ENCODE measurements at regions not wholly inside any gene's neighbourhood (a gene's known extent, or its start where the extent isn't known, plus 50 kb on each side); places are given as distances from the start of the nearest gene placed in this dataset.

DNA sequence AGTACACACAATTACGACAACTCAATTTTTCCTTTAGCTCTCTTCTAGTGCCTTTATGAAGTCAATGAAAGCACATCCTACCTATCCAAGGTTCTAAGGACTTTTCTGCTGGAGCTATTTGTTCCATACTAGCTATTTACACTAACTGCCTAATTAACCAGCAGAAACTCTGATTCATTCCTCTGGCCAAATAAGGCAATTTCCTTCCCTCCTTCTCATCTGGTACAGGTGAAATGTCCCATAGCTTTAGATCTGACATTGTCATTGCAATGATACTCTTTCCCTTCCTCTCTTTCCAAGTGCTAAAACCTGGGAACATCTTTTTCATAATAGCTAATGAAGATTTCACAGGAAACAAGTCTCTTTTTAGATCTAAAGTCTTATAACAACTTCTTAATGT, 521.7 kb downstream of the SOX2 start:
- TF ChIP-seq CTCF (IDR thresholded peaks at IDR 0.05): no peak
- no peak for TF ChIP-seq POLR2A (IDR thresholded peaks at IDR 0.05)
- no peak for TF ChIP-seq POLR2AphosphoS5 (IDR thresholded peaks at IDR 0.05)

Measured in prostate gland (tissue), 2 donors.